Loucy (cell line): ENCODE measurements at regions not wholly inside any gene's neighbourhood (a gene's known extent, or its start where the extent isn't known, plus 50 kb on each side); places are given as distances from the start of the nearest gene placed in this dataset.

Experiments used
- H2AFZ ChIP-seq: fragments of 200-600 bp; sonication (generic); 2 replicates; pipeline ENCODE4 v1.6.0; 2016; ENCODE audit warnings: antibody characterized with exemption, mild to moderate bottlenecking, low read length, moderate library complexity
- H3F3A ChIP-seq: fragments of 200-600 bp; 2 replicates; pipeline ENCODE4 v1.6.0; 2016; ENCODE audit warnings: antibody characterized with exemption, low read depth, mild to moderate bottlenecking
- H3K27me3 ChIP-seq: fragments of 200-600 bp; sonication (generic); 2 replicates; pipeline ENCODE4 v1.6.1; 2014; ENCODE audit warnings: low read length, mild to moderate bottlenecking; ENCODE audit not compliant: insufficient read depth, poor library complexity, severe bottlenecking
- H3K36me3 ChIP-seq: fragments of 200-600 bp; sonication (generic); 2 replicates; pipeline ENCODE4 v1.6.1; 2016; ENCODE audit warnings: low read length; ENCODE audit not compliant: insufficient read depth
- H3K4me1 ChIP-seq: fragments of 200-600 bp; sonication (generic); 2 replicates; pipeline ENCODE4 v1.5.1; 2014; ENCODE audit warnings: low read length, mild to moderate bottlenecking; ENCODE audit not compliant: insufficient read depth, poor library complexity, severe bottlenecking
- H3K4me2 ChIP-seq: fragments of 200-600 bp; sonication (generic); 2 replicates; pipeline ENCODE4 v1.6.0; 2014; ENCODE audit warnings: antibody characterized with exemption, low read length, low read depth, mild to moderate bottlenecking; ENCODE audit not compliant: poor library complexity, severe bottlenecking
- H3K4me3 ChIP-seq: fragments of 200-600 bp; sonication (generic); 2 replicates; pipeline ENCODE4 v1.5.1; 2014; ENCODE audit warnings: low read length, mild to moderate bottlenecking, mixed read lengths; ENCODE audit not compliant: poor library complexity, severe bottlenecking
- H3K79me2 ChIP-seq: fragments of 200-600 bp; sonication (generic); 2 replicates; pipeline ENCODE4 v1.6.1; 2014; ENCODE audit warnings: low read length; ENCODE audit not compliant: insufficient read depth
- H3K9ac ChIP-seq: fragments of 200-600 bp; sonication (generic); 2 replicates; pipeline ENCODE4 v1.6.0; 2014; ENCODE audit warnings: mild to moderate bottlenecking, low read depth, low read length, moderate library complexity; ENCODE audit not compliant: poor library complexity, severe bottlenecking
- H3K9me2 ChIP-seq: fragments of 200-600 bp; sonication (generic); replicated peaks from 2 replicates; pipeline ENCODE4 v1.6.1; 2016; ENCODE audit warnings: low read depth, low read length, mixed read lengths
- H3K9me3 ChIP-seq: fragments of 200-600 bp; sonication (generic); 2 replicates; pipeline ENCODE4 v1.6.1; 2014; ENCODE audit warnings: mild to moderate bottlenecking, antibody characterized with exemption, low read length, low read depth; ENCODE audit not compliant: insufficient read depth
- H4K20me1 ChIP-seq: fragments of 200-600 bp; sonication (generic); 2 replicates; pipeline ENCODE4 v1.6.0; 2014; ENCODE audit warnings: antibody characterized with exemption, low read length, mild to moderate bottlenecking; ENCODE audit not compliant: insufficient read depth, poor library complexity, severe bottlenecking
- EZH2phosphoT487 ChIP-seq: fragments of 200-600 bp; IDR thresholded peaks from 2 replicates; pipeline ENCODE4 v1.6.1; 2018; ENCODE audit warnings: antibody characterized with exemption, mild to moderate bottlenecking, moderate library complexity, borderline replicate concordance
- TF ChIP-seq, protein P1 (sequence below): fragments of 200-600 bp; sonication (generic); conservative IDR thresholded peaks from 2 replicates; pipeline ENCODE4 v1.5.1; 2014; ENCODE audit warnings: mild to moderate bottlenecking, antibody characterized with exemption, low read length

DNA sequence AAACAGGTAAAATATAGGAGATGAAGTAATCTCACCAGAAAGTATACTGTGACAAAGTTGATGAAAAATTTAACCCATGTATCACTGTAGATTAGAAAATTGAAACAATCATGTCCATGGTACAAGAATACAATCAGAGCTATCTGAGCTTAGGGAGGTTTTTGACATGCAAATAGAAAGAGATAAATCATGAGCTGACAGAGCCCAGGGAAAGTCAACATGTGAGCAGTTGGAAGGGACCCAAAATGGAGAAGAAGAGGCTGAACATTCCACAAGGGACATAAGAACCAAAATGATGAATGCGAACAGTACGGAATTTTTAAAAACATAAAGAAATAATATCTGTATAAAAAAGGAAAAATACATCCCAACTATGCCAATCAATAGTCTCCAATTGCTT is 395.4 kb upstream of the CYRIA start:
- Histone ChIP-seq H3K4me1 (no peaks in the 10 kb centered on the region), H3K4me3 (no peak overlapping the region), H2AFZ (no peak overlapping the region), H3K36me3 (no peaks in the 10 kb centered on the region), H3K79me2 (no peaks in the 10 kb centered on the region), H3K4me2 (no peak overlapping the region), H3K9ac (no peak overlapping the region), H3K9me3 (no peaks in the 10 kb centered on the region), H3K9me2 (no peaks in the 10 kb centered on the region), H4K20me1 (no peaks in the 10 kb centered on the region), H3K27me3 (no peaks in the 10 kb centered on the region), H3F3A (no peaks in the 10 kb centered on the region)
- TF ChIP-seq, protein P1, sequence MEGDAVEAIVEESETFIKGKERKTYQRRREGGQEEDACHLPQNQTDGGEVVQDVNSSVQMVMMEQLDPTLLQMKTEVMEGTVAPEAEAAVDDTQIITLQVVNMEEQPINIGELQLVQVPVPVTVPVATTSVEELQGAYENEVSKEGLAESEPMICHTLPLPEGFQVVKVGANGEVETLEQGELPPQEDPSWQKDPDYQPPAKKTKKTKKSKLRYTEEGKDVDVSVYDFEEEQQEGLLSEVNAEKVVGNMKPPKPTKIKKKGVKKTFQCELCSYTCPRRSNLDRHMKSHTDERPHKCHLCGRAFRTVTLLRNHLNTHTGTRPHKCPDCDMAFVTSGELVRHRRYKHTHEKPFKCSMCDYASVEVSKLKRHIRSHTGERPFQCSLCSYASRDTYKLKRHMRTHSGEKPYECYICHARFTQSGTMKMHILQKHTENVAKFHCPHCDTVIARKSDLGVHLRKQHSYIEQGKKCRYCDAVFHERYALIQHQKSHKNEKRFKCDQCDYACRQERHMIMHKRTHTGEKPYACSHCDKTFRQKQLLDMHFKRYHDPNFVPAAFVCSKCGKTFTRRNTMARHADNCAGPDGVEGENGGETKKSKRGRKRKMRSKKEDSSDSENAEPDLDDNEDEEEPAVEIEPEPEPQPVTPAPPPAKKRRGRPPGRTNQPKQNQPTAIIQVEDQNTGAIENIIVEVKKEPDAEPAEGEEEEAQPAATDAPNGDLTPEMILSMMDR, result no peak
- TF ChIP-seq EZH2phosphoT487, result no peak

GRCh38 chr2:17059458-17059857 is 393.8 kb upstream of the CYRIA start:
- H3K9me2 ChIP-seq, result no peaks in the 10 kb centered on the region
- TF ChIP-seq EZH2phosphoT487, result no peak
- TF ChIP-seq, protein P1, result no peak
- no peaks in the 10 kb centered on the region for H3K9me3 ChIP-seq
- no peak overlapping the region for H3K9ac ChIP-seq
- no peaks in the 10 kb centered on the region for H3K4me1 ChIP-seq
- no peaks in the 10 kb centered on the region for H4K20me1 ChIP-seq
- H3K36me3 ChIP-seq, result no peaks in the 10 kb centered on the region
- no peaks in the 10 kb centered on the region for H3F3A ChIP-seq
- H2AFZ ChIP-seq, result no peak overlapping the region
- no peak overlapping the region for H3K4me3 ChIP-seq
- no peak overlapping the region for H3K4me2 ChIP-seq
- H3K79me2 ChIP-seq, result no peaks in the 10 kb centered on the region
- no peaks in the 10 kb centered on the region for H3K27me3 ChIP-seq

DNA sequence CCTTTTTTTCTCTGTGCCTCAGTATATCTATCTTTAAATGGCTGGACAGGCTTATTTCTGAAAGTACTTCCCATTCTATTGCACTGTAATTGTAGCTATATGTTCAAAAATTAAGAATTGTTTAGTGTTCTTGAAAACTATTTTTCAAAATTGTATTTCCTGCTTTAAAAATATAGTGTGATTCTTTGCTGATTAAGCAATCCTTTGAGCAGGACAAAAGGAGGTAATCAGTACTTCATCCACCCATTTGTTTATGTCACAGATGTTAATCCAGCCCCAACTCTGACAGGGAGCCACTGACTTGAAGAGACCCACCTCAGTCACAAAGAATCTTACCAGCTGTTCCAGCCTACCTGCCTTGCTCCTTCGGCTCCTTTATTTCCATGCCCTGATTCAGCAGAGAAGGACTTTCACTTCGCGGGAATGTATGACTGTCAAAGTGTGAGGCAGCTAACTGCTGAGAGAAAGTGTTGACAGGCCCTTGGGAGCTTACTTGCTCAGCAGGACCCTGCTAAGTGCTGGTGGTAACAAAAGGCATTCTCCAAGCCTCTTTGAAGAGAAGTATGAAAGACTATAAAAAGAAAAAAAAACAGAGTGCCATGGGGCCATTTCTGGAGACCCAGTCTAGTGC is 393.3 kb upstream of the CYRIA start:
- no peaks in the 10 kb centered on the region for H3F3A ChIP-seq
- no peak overlapping the region for H3K4me2 ChIP-seq
- no peak overlapping the region for H3K4me3 ChIP-seq
- H3K9ac ChIP-seq, result no peak overlapping the region
- no peaks in the 10 kb centered on the region for H3K4me1 ChIP-seq
- H3K79me2 ChIP-seq, result no peaks in the 10 kb centered on the region
- no peak overlapping the region for H2AFZ ChIP-seq
- no peak for TF ChIP-seq EZH2phosphoT487
- TF ChIP-seq, protein P1, result no peak
- no peaks in the 10 kb centered on the region for H4K20me1 ChIP-seq
- H3K9me2 ChIP-seq, result no peaks in the 10 kb centered on the region
- no peaks in the 10 kb centered on the region for H3K36me3 ChIP-seq
- H3K9me3 ChIP-seq, result no peaks in the 10 kb centered on the region
- H3K27me3 ChIP-seq, result no peaks in the 10 kb centered on the region
